Loucy (cell line): ENCODE measurements at regions not wholly inside any gene's neighbourhood (a gene's known extent, or its start where the extent isn't known, plus 50 kb on each side); places are given as distances from the start of the nearest gene placed in this dataset.

ENCODE experiments used
- H2AFZ ChIP-seq: fragments of 200-600 bp; sonication (generic); 2 replicates; pipeline ENCODE4 v1.6.0; 2016; ENCODE audit warnings: antibody characterized with exemption, mild to moderate bottlenecking, low read length, moderate library complexity
- H3F3A ChIP-seq: fragments of 200-600 bp; 2 replicates; pipeline ENCODE4 v1.6.0; 2016; ENCODE audit warnings: antibody characterized with exemption, low read depth, mild to moderate bottlenecking
- H3K27me3 ChIP-seq: fragments of 200-600 bp; sonication (generic); 2 replicates; pipeline ENCODE4 v1.6.1; 2014; ENCODE audit warnings: low read length, mild to moderate bottlenecking; ENCODE audit not compliant: insufficient read depth, poor library complexity, severe bottlenecking
- H3K36me3 ChIP-seq: fragments of 200-600 bp; sonication (generic); 2 replicates; pipeline ENCODE4 v1.6.1; 2016; ENCODE audit warnings: low read length; ENCODE audit not compliant: insufficient read depth
- H3K4me1 ChIP-seq: fragments of 200-600 bp; sonication (generic); 2 replicates; pipeline ENCODE4 v1.5.1; 2014; ENCODE audit warnings: low read length, mild to moderate bottlenecking; ENCODE audit not compliant: insufficient read depth, poor library complexity, severe bottlenecking
- H3K4me2 ChIP-seq: fragments of 200-600 bp; sonication (generic); 2 replicates; pipeline ENCODE4 v1.6.0; 2014; ENCODE audit warnings: antibody characterized with exemption, low read length, low read depth, mild to moderate bottlenecking; ENCODE audit not compliant: poor library complexity, severe bottlenecking
- H3K4me3 ChIP-seq: fragments of 200-600 bp; sonication (generic); 2 replicates; pipeline ENCODE4 v1.5.1; 2014; ENCODE audit warnings: low read length, mild to moderate bottlenecking, mixed read lengths; ENCODE audit not compliant: poor library complexity, severe bottlenecking
- H3K79me2 ChIP-seq: fragments of 200-600 bp; sonication (generic); 2 replicates; pipeline ENCODE4 v1.6.1; 2014; ENCODE audit warnings: low read length; ENCODE audit not compliant: insufficient read depth
- H3K9ac ChIP-seq: fragments of 200-600 bp; sonication (generic); 2 replicates; pipeline ENCODE4 v1.6.0; 2014; ENCODE audit warnings: mild to moderate bottlenecking, low read depth, low read length, moderate library complexity; ENCODE audit not compliant: poor library complexity, severe bottlenecking
- H3K9me2 ChIP-seq: fragments of 200-600 bp; sonication (generic); replicated peaks from 2 replicates; pipeline ENCODE4 v1.6.1; 2016; ENCODE audit warnings: low read depth, low read length, mixed read lengths
- H3K9me3 ChIP-seq: fragments of 200-600 bp; sonication (generic); 2 replicates; pipeline ENCODE4 v1.6.1; 2014; ENCODE audit warnings: mild to moderate bottlenecking, antibody characterized with exemption, low read length, low read depth; ENCODE audit not compliant: insufficient read depth
- H4K20me1 ChIP-seq: fragments of 200-600 bp; sonication (generic); 2 replicates; pipeline ENCODE4 v1.6.0; 2014; ENCODE audit warnings: antibody characterized with exemption, low read length, mild to moderate bottlenecking; ENCODE audit not compliant: insufficient read depth, poor library complexity, severe bottlenecking
- CTCF ChIP-seq: fragments of 200-600 bp; sonication (generic); conservative IDR thresholded peaks from 2 replicates; pipeline ENCODE4 v1.5.1; 2014; ENCODE audit warnings: mild to moderate bottlenecking, antibody characterized with exemption, low read length
- EZH2phosphoT487 ChIP-seq: fragments of 200-600 bp; IDR thresholded peaks from 2 replicates; pipeline ENCODE4 v1.6.1; 2018; ENCODE audit warnings: antibody characterized with exemption, mild to moderate bottlenecking, moderate library complexity, borderline replicate concordance

- no peaks in the 10 kb centered on the region for H3K36me3 ChIP-seq
Measured at GRCh38 chr4:53800741-53801140, 209.5 kb upstream of the LNX1 start.

GRCh38 chr4:53793096-53793495 lies 201.8 kb upstream of the LNX1 start:
- H4K20me1 ChIP-seq = no peaks in the 10 kb centered on the region
- H3K79me2 ChIP-seq = no peaks in the 10 kb centered on the region
- H3K4me2 ChIP-seq = no peak overlapping the region
- H3K9me2 ChIP-seq = no peaks in the 10 kb centered on the region
- H2AFZ ChIP-seq = no peak overlapping the region
- H3K9me3 ChIP-seq = no peaks in the 10 kb centered on the region
- TF ChIP-seq CTCF (no peak), EZH2phosphoT487 (no peak)
- H3K27me3 ChIP-seq = no peaks in the 10 kb centered on the region
- no peak overlapping the region for H3K9ac ChIP-seq
- no peak overlapping the region for H3K4me3 ChIP-seq
- H3K4me1 ChIP-seq = no peaks in the 10 kb centered on the region
- H3F3A ChIP-seq = no peaks in the 10 kb centered on the region
- H3K36me3 ChIP-seq = no peaks in the 10 kb centered on the region

More at GRCh38 chr4:53800741-53801140, 209.5 kb upstream of the LNX1 start:
- H3F3A ChIP-seq = no peaks in the 10 kb centered on the region
- H3K4me1 ChIP-seq = no peaks in the 10 kb centered on the region
- H3K9me2 ChIP-seq = no peaks in the 10 kb centered on the region
- no peak overlapping the region for H2AFZ ChIP-seq
- H4K20me1 ChIP-seq = no peaks in the 10 kb centered on the region
- H3K27me3 ChIP-seq = no peaks in the 10 kb centered on the region
- H3K4me3 ChIP-seq = no peak overlapping the region
- H3K4me2 ChIP-seq = no peak overlapping the region
- no peak overlapping the region for H3K9ac ChIP-seq
- H3K9me3 ChIP-seq = no peaks in the 10 kb centered on the region
- H3K79me2 ChIP-seq = no peaks in the 10 kb centered on the region
- TF ChIP-seq EZH2phosphoT487 (no peak), CTCF (no peak)

- no peaks in the 10 kb centered on the region for H3F3A ChIP-seq
- H3K4me2 ChIP-seq = no peak overlapping the region
- H3K4me3 ChIP-seq = no peak overlapping the region
- H3K36me3 ChIP-seq = no peaks in the 10 kb centered on the region
- H3K27me3 ChIP-seq = no peaks in the 10 kb centered on the region
- TF ChIP-seq EZH2phosphoT487 (no peak), CTCF (no peak)
- no peak overlapping the region for H3K9ac ChIP-seq
- H4K20me1 ChIP-seq = no peaks in the 10 kb centered on the region
- no peaks in the 10 kb centered on the region for H3K79me2 ChIP-seq
- no peak overlapping the region for H2AFZ ChIP-seq
- H3K4me1 ChIP-seq = no peaks in the 10 kb centered on the region
- H3K9me2 ChIP-seq = no peaks in the 10 kb centered on the region
- H3K9me3 ChIP-seq = no peaks in the 10 kb centered on the region
Measured at GRCh38 chr4:53790286-53790685, 199.0 kb upstream of the LNX1 start.
